ENCODE measurements at regions not wholly inside any gene's neighbourhood (a gene's known extent, or its start where the extent isn't known, plus 50 kb on each side); places are given as distances from the start of the nearest gene placed in this dataset.

DNA sequence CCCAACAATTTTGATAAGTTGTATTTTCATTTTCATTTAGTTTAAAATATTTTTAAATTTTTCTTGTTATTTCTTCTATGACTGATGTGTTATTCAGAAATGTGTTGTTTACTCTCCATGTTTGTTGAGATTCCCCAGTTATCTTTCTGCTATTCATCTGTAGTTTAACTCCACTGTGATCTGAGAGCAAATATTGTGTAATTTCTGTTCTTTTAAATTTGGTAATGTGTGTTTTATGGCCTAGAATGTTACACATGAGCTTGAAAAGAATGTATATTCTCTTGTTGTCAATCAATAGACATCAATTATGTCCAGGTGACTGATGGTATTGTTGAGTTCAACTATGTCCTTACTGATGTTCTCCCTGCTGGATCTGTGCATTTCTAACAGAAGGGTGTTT lies 188.2 kb downstream of the CYP26B1 start:
- TF ChIP-seq CTCF (conservative IDR thresholded peaks at IDR 0.05; ENCODE audit: low read depth, low read length), result no peak
- no peak for TF ChIP-seq EZH2 (IDR thresholded peaks at IDR 0.05; ENCODE audit: borderline replicate concordance, low read depth, low read length, poor library complexity, severe bottlenecking)

Measured in A673 (cell line).